OCI-M2 (cell line): ENCODE measurements at regions not wholly inside any gene's neighbourhood (a gene's known extent, or its start where the extent isn't known, plus 50 kb on each side); places are given as distances from the start of the nearest gene placed in this dataset.

Experiments used
- DNase-seq: peaks from one replicate; lab custom pipeline; 2025; ENCODE audit not compliant: unreplicated experiment; lab: John Stamatoyannopoulos, UW

- DNase-seq, result no peak
Observed at GRCh38 chrX:10893366-10893765, 217.8 kb upstream of the HCCS start.

- no peak for DNase-seq
Observed at GRCh38 chrX:10893976-10894375, 217.2 kb upstream of the HCCS start.

GRCh38 chrX:10897768-10898167 is 213.4 kb upstream of the HCCS start:
- no peak for DNase-seq

- no peak for DNase-seq
Observed at GRCh38 chrX:10900585-10901289, 210.4 kb upstream of the HCCS start.

- no peak for DNase-seq
Observed at GRCh38 chrX:10901290-10901633, 209.9 kb upstream of the HCCS start.

- no peak for DNase-seq
Observed at GRCh38 chrX:10902001-10902400, 209.1 kb upstream of the HCCS start.

- no peak for DNase-seq
Observed at GRCh38 chrX:10903523-10903922, 207.6 kb upstream of the HCCS start.

- no peak for DNase-seq
Observed at GRCh38 chrX:10904220-10904619, 206.9 kb upstream of the HCCS start.

- DNase-seq, result no peak
Observed at GRCh38 chrX:10906866-10907265, 204.3 kb upstream of the HCCS start.

GRCh38 chrX:10922159-10922558 is 189.0 kb upstream of the HCCS start:
- DNase-seq, result no peak

- no peak for DNase-seq
Observed at GRCh38 chrX:10922835-10923234, 188.3 kb upstream of the HCCS start.

GRCh38 chrX:10923466-10923865 is 187.7 kb upstream of the HCCS start:
- no peak for DNase-seq

- no peak for DNase-seq
Observed at GRCh38 chrX:10926404-10926803, 184.7 kb upstream of the HCCS start.

- DNase-seq, result no peak
Observed at GRCh38 chrX:10926891-10927290, 184.2 kb upstream of the HCCS start.

GRCh38 chrX:10929747-10930146 is 181.4 kb upstream of the HCCS start:
- no peak for DNase-seq

GRCh38 chrX:10930151-10930550 is 181.0 kb upstream of the HCCS start:
- DNase-seq, result no peak

- no peak for DNase-seq
Observed at GRCh38 chrX:10931976-10932375, 179.2 kb upstream of the HCCS start.

- DNase-seq, result no peak
Observed at GRCh38 chrX:10932842-10933440, 178.2 kb upstream of the HCCS start.

GRCh38 chrX:10935501-10935900 is 175.6 kb upstream of the HCCS start:
- no peak for DNase-seq

- DNase-seq, result no peak
Observed at GRCh38 chrX:10936976-10937375, 174.2 kb upstream of the HCCS start.

- no peak for DNase-seq
Observed at GRCh38 chrX:10938365-10938923, 172.7 kb upstream of the HCCS start.

- no peak for DNase-seq
Observed at GRCh38 chrX:10939424-10939823, 171.7 kb upstream of the HCCS start.
